M059J (cell line): ENCODE measurements at regions not wholly inside any gene's neighbourhood (a gene's known extent, or its start where the extent isn't known, plus 50 kb on each side); places are given as distances from the start of the nearest gene placed in this dataset.
"Not testable (repeated sequence)": the region's sequence is repeated elsewhere in the genome, so short reads cannot be mapped to it uniquely, and the experiment has no call there.

Experiments
- DNase-seq: peaks from one replicate; pipeline ENCODE4 v3.0.0-alpha.2; 2012; ENCODE audit warnings: low read depth

DNA sequence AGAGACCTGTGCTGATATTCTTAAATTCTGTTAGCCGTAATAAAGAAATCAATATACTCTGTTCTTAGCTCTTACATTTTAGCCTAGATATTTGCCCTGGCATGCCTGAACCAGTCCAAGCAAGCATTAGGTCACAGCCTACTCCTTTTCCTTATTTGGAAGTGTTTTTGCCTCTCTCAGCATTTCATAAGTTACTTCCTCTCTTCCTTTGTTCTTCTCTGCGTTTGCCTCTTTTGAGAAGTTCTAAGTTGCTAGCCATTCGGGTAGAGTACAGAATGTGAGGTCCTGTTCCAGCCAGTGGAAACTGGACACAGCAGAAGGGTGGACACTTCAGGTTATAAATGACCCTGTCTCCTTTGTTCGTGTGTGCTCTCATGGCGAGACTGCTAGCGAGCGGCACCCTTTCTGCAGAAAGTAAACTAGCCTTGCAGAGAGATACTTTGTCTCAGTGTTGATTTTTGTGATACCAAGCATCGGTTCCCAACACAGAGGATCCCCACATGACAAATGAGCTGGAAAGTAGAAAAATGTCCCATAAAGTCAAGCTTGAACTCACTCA lies 75.0 kb upstream of the FAM153A start:
- DNase-seq, result not testable (repeated sequence)

- DNase-seq, result not testable (repeated sequence)
Observed at GRCh38 chr5:177856474-177856873, 73.8 kb upstream of the FAM153A start.

- not testable (repeated sequence) for DNase-seq
Observed at GRCh38 chr5:177847914-177848313, 65.2 kb upstream of the FAM153A start.

DNA sequence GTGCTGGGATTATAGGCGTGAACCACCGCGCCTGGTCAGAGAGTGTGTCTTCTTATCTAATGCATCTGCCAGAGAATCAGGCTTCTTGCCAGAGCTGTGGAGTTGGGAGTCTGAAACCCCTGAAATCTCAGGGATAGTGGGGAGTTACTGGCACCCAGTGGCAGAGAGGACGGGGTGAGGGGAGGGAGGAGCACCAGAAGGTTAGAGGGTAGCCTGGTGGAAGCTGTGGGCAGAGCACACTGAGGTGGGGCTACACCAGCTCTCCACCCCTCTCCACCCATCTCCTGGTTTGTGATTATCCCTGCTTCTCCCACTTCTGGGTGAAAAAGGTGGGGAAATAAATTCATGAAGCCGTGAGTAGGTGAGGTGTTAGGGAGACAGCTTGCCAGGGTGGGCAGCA lies 63.9 kb upstream of the FAM153A start:
- DNase-seq, result not testable (repeated sequence)

DNA sequence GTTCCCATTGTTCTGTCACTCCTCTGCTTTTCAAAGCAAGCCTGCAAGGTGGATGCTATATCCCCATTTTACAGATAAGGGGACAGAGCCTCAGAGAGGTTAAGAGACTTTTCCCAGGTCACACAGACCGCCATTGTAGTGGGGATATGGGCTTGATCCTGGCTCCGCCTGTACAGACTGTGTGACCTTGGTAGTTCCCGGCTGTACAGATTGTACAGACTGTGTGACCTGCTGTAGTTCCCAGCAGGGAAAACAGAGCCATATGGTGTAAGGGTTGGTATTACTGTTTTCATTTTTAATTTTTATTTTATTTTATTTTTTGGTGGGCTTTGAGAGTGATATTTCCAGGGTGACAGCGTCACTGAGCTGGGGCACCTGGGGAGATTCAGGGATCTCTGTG lies 63.2 kb upstream of the FAM153A start:
- DNase-seq, result not testable (repeated sequence)

GRCh38 chr5:177836191-177836590 lies 53.5 kb upstream of the FAM153A start:
- not testable (repeated sequence) for DNase-seq
